NOMO-1 treated with DMSO at 0.1 percent for 48 hours (cell line): ENCODE measurements at regions not wholly inside any gene's neighbourhood (a gene's known extent, or its start where the extent isn't known, plus 50 kb on each side); places are given as distances from the start of the nearest gene placed in this dataset.
"Not testable (repeated sequence)": the region's sequence is repeated elsewhere in the genome, so short reads cannot be mapped to it uniquely, and the experiment has no call there.

ENCODE experiments used
- DNase-seq: peaks from one replicate; lab custom pipeline; 2025; ENCODE audit not compliant: unreplicated experiment; lab: John Stamatoyannopoulos, UW

- no peak for DNase-seq
These were observed 1133.9 kb upstream of the LRRTM3 start for GRCh38 chr10:65791979-65792378.

- no peak for DNase-seq
These were observed 1132.0 kb upstream of the LRRTM3 start for GRCh38 chr10:65793738-65794425.

- DNase-seq = not testable (repeated sequence)
These were observed 1131.0 kb upstream of the LRRTM3 start for GRCh38 chr10:65794861-65795260.

- no peak for DNase-seq
These were observed 1129.4 kb upstream of the LRRTM3 start for GRCh38 chr10:65796472-65796871.

GRCh38 chr10:65798133-65798532, 1127.7 kb upstream of the LRRTM3 start:
- peak; percentile 22 for DNase-seq

- no peak for DNase-seq
These were observed 1123.4 kb upstream of the LRRTM3 start for GRCh38 chr10:65802391-65802790.

GRCh38 chr10:65805511-65805910, 1120.3 kb upstream of the LRRTM3 start:
- DNase-seq = no peak

GRCh38 chr10:65805993-65806392, 1119.8 kb upstream of the LRRTM3 start:
- DNase-seq = no peak

- no peak for DNase-seq
These were observed 1117.0 kb upstream of the LRRTM3 start for GRCh38 chr10:65808687-65809333.

GRCh38 chr10:65811931-65812525, 1113.8 kb upstream of the LRRTM3 start:
- DNase-seq = no peak

GRCh38 chr10:65816536-65816935, 1109.3 kb upstream of the LRRTM3 start:
- no peak for DNase-seq

- DNase-seq = no peak
These were observed 1106.8 kb upstream of the LRRTM3 start for GRCh38 chr10:65818990-65819389.

GRCh38 chr10:65827359-65827758, 1098.5 kb upstream of the LRRTM3 start:
- no peak for DNase-seq

- DNase-seq = no peak
These were observed 1087.0 kb upstream of the LRRTM3 start for GRCh38 chr10:65838811-65839210.

GRCh38 chr10:65843203-65843602, 1082.6 kb upstream of the LRRTM3 start:
- no peak for DNase-seq

GRCh38 chr10:65845916-65846315, 1079.9 kb upstream of the LRRTM3 start:
- no peak for DNase-seq

- DNase-seq = no peak
These were observed 1079.3 kb upstream of the LRRTM3 start for GRCh38 chr10:65846541-65846940.

GRCh38 chr10:65846949-65847348, 1078.9 kb upstream of the LRRTM3 start:
- DNase-seq = no peak

- DNase-seq = no peak
These were observed 1078.2 kb upstream of the LRRTM3 start for GRCh38 chr10:65847436-65848230.

- no peak for DNase-seq
These were observed 1067.0 kb upstream of the LRRTM3 start for GRCh38 chr10:65858841-65859240.

- DNase-seq = no peak
These were observed 1064.6 kb upstream of the LRRTM3 start for GRCh38 chr10:65861249-65861648.
